AG09319 (cell line): ENCODE measurements at regions not wholly inside any gene's neighbourhood (a gene's known extent, or its start where the extent isn't known, plus 50 kb on each side); places are given as distances from the start of the nearest gene placed in this dataset.

Source experiments
- DNase-seq: peaks from one replicate; pipeline ENCODE4 v3.0.0-alpha.2; 2010; ENCODE audit warnings: low read depth; ENCODE audit errors: extremely low read depth
- CTCF ChIP-seq: IDR thresholded peaks from 2 replicates; pipeline ENCODE4 v1.5.1; 2011; ENCODE audit warnings: low read depth, mild to moderate bottlenecking, inconsistent platforms, low read length, moderate library complexity

- TF ChIP-seq CTCF = no peak
- DNase-seq = no peak
These were observed 123.9 kb upstream of the SULT1C3 start for GRCh38 chr2:108115868-108116267.

GRCh38 chr2:108118996-108119395 is 120.8 kb upstream of the SULT1C3 start:
- TF ChIP-seq CTCF = no peak
- no peak for DNase-seq

GRCh38 chr2:108119492-108119891 is 120.3 kb upstream of the SULT1C3 start:
- DNase-seq = no peak
- TF ChIP-seq CTCF = no peak

GRCh38 chr2:108124736-108125495 is 114.9 kb upstream of the SULT1C3 start:
- DNase-seq = no peak
- no peak for TF ChIP-seq CTCF

- TF ChIP-seq CTCF = no peak
- DNase-seq = no peak
These were observed 114.2 kb upstream of the SULT1C3 start for GRCh38 chr2:108125581-108125980.

- TF ChIP-seq CTCF = no peak
- no peak for DNase-seq
These were observed 111.5 kb upstream of the SULT1C3 start for GRCh38 chr2:108128249-108128648.

- TF ChIP-seq CTCF = no peak
- DNase-seq = no peak
These were observed 110.1 kb upstream of the SULT1C3 start for GRCh38 chr2:108129636-108130035.
